ENCODE measurements at regions not wholly inside any gene's neighbourhood (a gene's known extent, or its start where the extent isn't known, plus 50 kb on each side); places are given as distances from the start of the nearest gene placed in this dataset.
"Not testable (repeated sequence)": the region's sequence is repeated elsewhere in the genome, so short reads cannot be mapped to it uniquely, and the experiment has no call there.

DNA sequence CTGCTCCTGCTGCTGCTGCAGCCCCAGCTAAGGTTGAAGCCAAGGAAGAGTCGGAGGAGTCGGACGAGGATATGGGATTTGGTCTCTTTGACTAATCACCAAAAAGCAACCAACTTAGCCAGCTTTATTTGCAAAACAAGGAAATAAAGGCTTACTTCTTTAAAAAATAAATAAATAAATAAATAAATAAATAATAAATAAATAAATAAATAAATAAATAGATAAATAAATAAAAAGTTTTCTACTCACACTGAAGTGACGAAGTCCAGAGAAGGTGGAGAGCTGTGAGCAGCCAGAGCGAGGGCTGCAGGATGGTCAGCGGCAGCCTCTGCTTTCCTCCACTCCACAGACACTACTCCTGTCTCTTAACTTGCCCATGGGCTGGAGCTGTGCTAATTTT lies 105.6 kb upstream of the ATL2 start:
- not testable (repeated sequence) for DNase-seq

GRCh38 chr2:38480617-38481016 lies 103.5 kb upstream of the ATL2 start:
- no peak for DNase-seq

DNA sequence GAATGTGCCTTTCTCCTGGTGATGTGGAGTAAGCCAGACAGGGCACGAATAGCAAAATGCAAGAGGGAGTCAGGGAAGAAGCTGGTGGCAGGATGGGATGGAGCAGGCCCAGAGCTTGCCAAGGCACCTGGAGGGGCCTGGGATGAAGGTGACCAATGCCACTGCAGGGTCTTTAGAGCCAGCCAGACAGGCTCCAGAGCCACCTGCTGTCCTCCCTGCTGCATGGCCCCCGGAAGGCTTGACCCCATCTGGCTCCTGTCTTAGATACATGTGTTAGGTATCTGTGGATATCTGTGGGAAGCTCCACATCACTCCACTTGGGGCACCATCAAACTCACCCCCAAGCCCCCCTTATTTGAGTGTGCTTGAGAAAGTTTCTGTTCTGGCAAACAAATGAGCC lies 99.9 kb upstream of the ATL2 start:
- DNase-seq, result no peak

DNA sequence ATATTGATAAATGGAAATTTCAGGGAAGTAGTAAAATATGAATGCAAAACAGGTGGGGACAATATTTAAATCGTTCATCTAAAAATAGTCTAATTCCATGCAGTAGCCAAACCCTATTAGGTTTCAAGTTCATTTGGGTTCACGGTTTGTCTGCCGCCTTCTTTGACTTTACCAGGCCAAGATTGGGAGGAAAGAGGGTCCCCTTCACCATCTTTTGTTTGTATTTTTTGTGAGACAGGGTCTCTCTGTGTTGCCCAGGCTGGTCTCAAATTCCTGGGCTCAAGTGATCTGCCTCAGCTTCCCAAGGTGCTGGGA lies 98.5 kb upstream of the ATL2 start:
- DNase-seq, result no peak

GRCh38 chr2:38474715-38475566 lies 97.9 kb upstream of the ATL2 start:
- DNase-seq, result no peak

DNA sequence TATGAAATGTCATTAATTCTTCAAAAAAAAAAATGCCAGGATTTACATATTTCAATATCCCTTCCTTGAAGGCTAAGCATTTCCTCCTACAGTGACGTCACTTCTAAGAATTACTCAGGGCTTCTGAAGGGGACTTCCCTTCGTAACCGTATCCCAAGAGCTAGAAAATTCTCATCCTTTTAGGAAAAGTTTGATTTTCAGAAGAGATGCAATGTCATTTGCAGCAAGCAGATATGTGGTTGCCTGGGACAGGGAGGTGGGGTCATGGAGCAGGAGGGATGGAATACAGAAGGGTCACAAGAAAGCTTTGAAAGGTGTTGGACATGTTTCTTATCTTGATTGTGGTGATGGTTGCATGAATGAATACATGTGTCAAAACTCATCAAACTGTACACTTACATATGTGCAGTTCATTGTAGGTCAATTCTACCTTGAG lies 97.0 kb upstream of the ATL2 start:
- peak; percentile 71 for DNase-seq

DNA sequence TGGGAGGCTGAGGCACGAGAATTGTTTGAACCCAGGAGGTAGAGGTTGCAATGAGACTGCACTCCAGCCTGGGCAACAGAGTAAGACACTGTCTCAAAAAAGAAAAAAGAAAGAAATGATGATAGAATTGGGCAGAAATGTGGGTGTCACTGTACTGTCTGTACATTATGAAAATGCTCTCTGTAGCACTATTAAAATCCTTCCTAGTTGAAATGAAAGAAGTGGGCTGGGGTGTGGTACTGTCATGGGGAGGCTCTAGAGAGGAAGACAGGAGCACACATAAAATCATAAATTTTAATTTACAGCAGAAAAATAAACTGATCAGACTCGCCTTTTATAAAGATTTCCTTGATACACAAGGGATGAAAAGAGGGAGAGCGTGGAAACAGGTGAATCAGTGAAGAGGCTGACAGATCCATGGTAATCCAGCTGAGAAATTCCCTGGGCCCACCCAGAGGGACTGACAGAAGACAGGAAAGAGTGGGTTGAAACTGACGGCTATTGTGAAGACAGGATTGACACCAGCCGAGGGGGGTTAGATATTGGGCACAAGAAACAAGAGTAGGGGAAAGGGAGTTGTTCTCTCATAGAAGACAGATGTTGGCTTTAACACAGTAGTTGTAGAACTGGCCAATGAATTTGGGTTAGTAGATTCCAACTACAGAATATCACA lies 96.4 kb upstream of the ATL2 start:
- DNase-seq, result no peak

- no peak for DNase-seq
Measured at GRCh38 chr2:38470115-38470514, 93.0 kb upstream of the ATL2 start.

DNA sequence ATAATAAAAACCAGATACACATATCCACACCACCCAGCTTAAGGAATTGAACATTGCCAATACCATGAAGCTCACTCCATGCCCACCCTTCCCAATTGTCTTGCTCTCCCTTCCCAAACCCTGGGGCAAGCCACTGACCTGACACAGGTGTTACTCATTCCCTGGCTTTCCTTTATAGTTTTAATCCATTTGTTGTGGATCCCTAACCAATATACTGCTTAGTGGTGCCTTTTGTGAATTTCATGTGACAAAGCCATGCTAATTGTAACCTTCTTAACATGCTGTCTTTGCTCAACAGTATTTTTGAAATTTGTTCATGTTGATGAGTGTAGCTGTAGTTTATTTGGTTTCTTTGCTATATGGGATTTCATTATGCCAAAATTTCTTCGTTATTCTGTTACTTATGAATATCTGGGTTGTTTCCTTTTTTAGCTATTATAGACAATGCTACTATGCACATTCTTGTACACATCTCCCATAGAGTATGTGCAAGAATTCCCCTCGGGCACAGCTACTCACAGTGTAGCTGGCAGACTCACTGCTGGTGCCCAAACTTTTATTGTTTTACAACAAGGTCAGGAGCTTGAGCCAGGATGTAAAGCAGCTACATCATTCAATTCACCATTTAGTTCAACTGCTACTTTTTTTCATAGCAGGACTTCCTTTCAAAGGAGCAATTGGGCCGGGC lies 90.8 kb upstream of the ATL2 start:
- DNase-seq, result no peak

GRCh38 chr2:38466876-38467767 lies 90.0 kb upstream of the ATL2 start:
- DNase-seq, result no peak

GRCh38 chr2:38466409-38466808 lies 89.3 kb upstream of the ATL2 start:
- no peak for DNase-seq

DNA sequence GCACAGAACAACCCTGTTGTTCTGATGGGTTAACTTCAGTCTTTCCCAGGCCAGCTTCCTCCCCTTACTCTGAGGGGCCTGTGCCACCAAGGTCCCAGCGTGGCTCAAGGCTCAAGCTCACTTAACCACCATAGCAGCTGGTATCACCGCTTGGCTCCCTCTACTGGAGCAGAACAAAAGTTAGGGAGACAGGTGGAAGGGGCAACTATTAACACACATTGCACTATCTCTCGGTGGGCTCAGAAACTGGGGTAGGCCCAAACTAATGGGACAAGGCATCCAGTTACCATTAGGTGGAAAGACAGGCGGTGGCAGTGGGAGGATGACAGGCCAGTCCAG lies 88.7 kb upstream of the ATL2 start:
- peak; percentile 19 for DNase-seq

DNA sequence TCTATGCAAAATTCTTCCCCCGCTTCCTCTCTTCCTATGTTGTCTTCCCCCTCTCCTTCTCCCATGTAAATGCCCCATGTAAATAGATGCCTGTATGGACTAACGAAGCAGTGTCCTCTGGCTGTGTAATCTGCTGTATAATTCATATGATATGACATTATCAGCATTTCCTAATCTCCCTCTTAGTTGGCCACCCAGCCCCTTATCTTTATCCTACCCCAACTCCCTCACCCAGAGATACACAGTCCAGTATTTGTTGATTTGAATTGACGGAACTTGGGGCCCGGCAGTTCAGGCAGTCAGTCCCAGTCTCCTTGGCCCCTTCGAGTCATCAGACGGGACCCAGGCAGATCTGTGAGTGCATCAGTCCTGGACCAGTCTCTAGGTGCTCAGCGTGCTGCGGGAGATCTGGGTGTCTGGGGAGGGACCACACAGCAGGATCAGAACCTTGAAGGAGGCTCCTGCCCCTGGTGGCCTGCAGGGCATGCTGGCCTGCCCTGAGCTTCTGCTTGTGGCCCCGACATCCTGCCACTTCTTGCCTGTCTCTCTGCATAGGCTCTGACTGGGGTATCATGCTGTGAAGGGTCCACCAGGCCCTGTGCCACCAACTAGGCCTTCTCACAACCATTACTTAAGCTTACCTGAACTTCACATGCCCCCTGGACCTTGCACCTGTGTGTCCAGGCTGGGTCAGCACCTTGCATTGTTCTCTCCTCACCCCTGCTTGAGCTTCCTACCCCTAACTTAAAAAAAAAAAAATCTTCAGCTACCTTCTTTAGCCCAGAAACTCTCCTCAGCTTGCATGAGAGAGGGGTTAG lies 88.1 kb upstream of the ATL2 start:
- DNase-seq, result no peak

DNA sequence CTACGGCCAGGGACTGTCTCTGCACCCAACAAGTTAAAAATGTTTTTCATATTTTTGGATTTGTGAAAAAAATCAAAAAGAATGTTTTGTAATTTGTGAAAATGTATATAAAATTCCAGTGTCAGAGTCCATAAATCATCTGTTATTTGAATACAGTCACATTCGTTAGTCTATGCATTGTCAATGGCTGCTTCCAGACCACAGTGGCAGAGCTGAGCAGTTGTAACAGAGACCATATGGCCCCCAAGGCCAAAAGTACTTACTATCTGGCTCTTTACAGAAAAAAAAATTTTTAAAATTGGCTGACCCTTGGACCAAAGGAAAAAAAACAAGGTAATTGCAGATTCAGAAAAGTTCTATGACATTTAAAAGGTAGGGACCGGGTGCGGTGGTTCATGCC lies 86.7 kb upstream of the ATL2 start:
- DNase-seq, result no peak

- no peak for DNase-seq
Measured at GRCh38 chr2:38462121-38462661, 85.1 kb upstream of the ATL2 start.

DNA sequence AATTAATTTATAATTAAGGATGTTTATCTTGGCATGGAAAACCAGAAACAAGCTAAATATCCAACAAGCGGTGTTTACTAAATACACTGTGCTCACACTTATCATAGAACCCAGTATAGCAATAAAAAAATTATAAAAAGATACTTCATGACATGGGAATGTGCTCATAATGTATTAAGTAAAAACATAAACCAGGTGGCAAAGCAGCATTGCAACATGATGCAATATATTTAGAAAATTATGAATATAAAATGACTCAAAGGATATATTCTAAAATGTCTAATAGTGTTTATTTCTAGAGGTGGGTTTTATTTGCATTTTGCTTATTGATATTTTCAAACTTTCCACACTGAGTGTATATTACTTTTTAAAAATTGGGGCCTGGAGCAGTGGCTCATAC lies 84.4 kb upstream of the ATL2 start:
- DNase-seq, result no peak

DNA sequence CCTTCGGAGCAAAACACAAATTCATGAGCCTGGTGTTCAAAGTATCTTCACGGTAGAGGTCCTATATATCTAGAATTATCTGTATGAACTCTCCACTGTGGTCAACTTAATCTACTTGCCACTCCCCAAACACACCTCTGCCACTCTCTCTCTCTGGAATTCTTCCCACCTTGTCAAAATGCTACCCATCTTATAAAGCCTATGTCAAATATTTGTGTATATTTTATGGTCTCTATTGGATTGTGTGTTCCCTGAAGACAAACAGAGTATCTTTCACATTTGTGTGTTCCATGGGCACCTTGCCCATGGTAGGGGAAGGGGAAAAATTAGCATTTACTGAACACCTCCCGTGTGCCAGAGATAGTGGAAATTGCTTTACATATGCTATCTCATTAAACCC lies 83.2 kb upstream of the ATL2 start:
- no peak for DNase-seq

DNA sequence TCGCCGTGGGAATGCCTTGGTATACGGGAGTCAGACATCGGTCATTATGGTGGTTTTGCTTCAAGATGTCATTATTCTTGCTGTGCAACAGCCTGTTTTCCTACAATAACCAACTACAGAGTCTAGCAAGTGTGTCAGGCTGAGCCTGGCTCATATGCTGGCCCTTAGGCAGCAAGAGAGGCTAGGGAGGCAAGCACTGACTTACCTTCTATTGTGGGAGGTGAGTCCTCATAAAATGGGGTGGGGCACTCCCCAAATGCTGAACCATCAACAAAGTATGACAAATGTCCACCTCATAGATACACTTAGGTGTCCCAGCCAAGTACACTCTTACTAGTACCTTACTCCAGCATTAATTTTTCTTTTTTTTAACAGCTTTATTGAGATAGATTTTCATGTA lies 77.0 kb upstream of the ATL2 start:
- no peak for DNase-seq

GRCh38 chr2:38451778-38452177 lies 74.7 kb upstream of the ATL2 start:
- DNase-seq, result not testable (repeated sequence)

- DNase-seq, result no peak
Measured at GRCh38 chr2:38450509-38450908, 73.4 kb upstream of the ATL2 start.

DNA sequence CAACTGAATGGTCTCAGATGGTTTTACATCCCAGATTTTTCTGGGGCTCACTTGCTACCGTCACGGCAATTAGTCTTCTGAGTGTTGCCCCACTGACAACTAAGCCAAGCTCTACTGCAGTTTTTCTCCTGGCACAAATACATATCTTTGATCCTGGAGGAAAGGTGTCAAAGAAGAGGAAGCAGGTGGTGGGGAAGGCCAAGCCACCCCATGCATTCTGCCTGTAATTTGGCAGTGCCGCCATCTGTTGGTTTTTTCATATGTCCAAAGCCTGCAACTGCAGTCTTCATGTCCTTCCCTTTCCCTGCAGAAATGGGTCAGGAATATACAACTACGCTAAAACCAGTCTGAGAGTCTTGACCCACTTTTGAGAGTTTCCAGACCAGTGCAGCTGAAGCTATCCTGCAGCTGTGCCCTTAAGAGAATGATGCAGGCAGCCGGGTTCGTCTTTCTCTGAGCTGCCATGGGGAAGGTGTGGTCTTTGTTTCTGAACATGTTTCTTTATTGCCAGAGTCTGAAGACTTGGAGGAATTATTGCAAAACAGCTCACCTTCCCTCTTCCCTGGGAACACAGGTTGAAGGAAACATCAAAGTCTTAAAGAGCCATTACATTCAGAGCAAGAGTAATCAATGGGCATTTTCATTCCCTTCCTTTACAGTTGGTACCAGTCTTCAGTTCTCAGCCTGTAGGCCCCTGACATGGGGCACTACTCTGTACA lies 71.8 kb upstream of the ATL2 start:
- DNase-seq, result no peak
